HG03378 (cell line): ENCODE measurements at regions not wholly inside any gene's neighbourhood (a gene's known extent, or its start where the extent isn't known, plus 50 kb on each side); places are given as distances from the start of the nearest gene placed in this dataset.

ENCODE experiments used
- ATAC-seq: cut with Tn5 transposase; IDR thresholded peaks from one replicate; pipeline ENCODE4 v1.9.1; 2021; ENCODE audit warnings: mild to moderate bottlenecking, moderate library complexity; ENCODE audit not compliant: unreplicated experiment

DNA sequence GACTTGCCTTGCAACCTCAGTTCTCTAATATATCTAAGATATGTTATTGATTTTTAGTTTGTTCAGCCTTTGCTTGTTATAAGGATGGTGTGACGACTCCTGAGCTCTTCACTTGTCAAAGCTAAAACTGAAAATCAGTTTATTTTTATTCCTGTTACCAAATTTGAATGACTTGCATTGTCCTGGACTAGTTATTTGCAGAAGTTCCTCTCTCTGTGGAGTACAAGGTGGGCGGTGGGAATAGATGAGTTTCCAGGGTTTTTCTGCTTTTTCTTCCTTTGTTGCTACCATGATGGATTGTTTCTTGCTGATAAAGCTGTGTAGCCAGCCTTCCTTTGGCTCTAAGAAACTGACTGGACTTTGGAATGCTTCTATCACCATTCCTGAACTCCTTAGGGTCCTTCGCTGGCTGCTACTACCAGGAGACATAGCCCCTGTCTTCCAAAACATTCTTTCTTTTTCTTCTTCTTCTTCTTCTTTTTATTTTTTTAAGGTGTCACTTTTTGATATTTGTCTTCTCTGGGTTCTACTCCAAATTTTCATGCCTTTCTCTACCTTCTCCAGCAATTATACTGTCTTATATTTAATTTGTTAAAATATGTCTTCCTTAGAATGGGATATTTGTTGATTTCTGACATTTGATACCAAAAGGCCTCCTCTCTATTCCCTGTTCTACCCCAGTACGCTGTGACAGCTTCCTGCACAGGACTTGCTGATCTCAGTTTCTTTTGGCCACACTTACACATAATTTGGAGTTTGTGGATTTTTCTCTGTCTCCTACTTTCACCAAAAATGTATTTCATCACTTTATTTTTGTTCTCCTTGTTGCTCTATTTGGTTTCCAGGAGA is 145.1 kb upstream of the THRB start:
- ATAC-seq, result no peak

DNA sequence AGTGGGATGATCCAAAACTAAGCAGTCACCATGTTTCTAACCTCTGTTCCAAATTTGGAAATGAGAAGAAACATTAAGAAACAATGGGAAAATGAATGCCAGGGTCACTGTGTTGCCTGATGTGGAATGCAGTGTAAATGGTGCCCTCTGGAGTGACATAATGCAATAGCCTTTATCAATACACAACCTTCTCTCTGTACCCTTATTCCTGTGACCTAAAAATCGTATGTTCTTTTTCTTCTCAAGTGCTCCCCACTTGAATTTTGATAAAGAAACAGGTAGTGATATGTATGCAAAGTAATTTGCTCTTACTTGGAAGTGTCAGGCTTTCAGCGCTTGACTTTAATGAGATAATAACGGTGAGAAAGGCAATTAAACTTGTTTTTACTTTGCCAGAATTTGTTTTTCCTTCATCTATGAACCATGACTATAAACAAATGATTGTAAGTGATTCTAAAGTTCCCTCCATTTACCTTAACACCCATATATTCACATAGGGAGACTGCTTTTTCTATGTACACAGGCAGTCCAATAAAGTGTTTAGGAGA is 145.8 kb upstream of the THRB start:
- ATAC-seq, result no peak

DNA sequence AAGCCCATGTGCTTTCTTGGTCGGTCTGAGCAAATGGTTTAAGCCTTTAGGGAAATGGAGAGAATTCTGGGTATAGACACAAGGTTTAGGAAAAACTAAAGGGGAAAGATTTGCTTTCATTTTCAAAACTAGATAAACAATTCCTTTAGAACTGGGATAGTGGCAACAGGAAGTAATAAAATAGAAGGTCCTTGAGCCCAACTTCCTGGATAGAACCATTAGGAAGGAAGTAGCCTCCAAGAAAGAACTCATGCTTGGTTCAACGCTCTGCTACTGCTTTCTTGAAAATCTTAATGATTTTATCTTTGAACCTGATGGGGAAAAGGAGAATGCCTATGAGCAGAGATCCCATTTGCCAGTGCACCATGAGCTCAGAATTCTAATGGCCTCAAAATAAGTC is 147.0 kb upstream of the THRB start:
- ATAC-seq, result no peak

- no peak for ATAC-seq
Measured at GRCh38 chr3:24645047-24645446, 150.4 kb upstream of the THRB start.

DNA sequence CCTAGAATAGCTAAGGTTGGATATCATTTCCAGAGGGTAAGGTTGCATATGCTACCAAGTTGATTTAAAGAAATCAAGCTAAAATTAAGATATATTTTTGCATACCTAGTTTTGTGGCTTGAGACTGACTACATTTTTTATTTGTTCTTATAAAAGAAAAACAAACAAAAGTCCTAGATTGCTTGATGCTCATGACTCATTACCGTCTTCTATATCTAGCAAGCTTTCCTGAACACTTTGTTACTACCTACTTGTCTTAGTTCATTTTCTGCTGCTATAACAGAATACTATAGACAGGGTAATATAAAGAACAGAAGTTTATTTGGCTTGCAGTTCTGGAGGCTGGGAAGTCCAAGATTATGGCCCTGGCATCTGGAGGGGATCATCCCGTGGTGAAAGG is 152.1 kb upstream of the THRB start:
- no peak for ATAC-seq

- ATAC-seq, result no peak
Measured at GRCh38 chr3:24648063-24648462, 153.4 kb upstream of the THRB start.

DNA sequence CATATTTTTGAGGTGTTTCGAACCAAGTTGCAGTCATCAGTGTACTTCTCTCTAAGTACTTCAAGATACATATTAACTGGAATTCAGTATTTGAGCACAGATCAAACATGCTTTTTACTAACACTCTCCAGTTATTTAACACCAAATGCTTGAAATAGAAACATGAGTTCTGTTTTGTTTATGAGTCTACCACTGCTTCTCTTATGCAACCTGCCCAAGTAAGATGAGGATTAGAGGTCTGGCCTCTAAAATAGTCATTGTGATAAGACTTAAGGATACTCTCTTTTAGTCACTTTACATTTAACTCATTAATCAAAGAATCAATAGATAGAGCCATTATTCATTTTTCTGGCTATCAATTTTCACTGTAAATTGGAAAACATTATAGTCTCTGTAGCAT is 156.2 kb upstream of the THRB start:
- no peak for ATAC-seq

- no peak for ATAC-seq
Measured at GRCh38 chr3:24657870-24658510, 163.3 kb upstream of the THRB start.

- ATAC-seq, result no peak
Measured at GRCh38 chr3:24661175-24661584, 166.5 kb upstream of the THRB start.

DNA sequence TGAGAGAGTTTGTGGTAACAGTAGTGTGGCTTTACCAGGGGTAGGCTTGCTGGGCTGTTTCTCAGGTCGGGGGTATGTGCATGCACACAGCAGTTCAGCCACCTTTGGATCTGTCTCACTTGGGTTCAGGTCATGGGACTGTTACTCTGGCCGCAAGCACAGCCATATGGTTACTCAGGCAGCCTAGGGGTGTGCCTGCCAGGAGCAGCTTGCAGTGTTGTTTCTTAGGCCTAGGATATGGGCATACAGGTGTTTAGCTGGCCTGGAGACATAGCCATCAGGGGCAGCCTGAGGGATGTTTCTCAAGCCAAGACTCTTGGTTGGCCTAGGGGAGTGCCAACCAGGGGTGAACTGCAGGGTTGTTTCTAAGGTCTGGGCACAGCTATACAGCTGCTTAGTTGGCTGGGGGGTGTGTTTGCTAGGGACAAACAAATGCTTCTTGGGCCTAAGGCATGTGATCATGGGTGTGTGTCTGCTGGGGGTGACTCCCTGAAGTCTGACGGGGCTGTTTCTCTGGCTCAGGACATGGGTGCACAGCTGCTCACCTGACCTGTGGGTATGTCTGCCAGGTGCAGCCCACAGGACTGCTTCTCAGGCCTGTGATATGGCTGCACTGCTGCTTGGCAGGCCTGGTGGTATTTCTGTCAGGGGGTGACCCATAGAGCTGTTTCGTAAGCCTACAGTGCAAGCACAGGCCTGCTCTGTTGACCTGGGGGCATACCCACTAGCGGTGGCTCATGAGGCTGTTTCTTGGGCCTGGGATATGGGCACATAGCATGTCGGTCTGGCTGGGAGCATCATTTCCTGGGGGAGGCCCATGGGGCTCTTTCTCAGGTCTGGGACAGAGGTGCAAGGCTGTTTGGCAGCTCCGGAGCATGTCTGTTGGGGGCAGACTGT is 168.0 kb upstream of the THRB start:
- ATAC-seq, result no peak

DNA sequence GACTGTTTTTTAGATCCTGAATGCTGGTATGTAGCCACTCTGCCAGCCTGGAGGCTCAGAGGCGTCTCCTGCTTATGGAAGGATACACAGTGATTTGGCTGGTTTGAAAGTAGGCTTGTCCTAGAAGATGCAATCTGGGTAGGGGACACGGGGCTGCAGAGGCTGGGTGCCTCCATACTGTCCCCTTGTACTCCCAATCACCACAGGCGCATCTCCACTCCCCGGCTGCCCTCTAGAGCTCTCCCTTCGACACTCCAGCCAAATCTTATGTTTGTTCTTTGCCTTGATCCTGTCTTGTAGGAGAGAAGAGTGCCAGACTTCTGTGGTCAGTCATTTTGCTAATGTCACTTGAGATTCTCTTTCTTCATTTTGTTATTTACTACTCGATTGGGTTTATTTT is 168.8 kb upstream of the THRB start:
- ATAC-seq, result no peak

- no peak for ATAC-seq
Measured at GRCh38 chr3:24668039-24668438, 173.4 kb upstream of the THRB start.

DNA sequence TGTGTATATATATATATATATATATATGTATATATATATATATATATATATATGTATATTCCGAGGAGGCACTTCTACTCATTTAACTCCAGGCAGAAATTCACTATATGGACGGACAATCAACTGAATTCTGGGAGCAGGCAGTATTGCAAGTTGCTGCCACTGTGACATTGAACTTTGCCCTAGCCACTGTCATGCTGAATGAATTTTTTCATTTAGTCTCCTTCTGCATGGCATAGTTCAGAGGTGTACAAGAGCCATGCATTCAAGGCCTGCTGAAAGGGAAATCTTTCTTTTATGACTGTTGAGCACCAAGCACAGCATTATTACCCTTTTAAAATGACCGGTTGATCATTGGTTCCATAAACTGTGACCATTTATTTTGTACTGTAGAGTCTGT is 176.2 kb upstream of the THRB start:
- no peak for ATAC-seq

DNA sequence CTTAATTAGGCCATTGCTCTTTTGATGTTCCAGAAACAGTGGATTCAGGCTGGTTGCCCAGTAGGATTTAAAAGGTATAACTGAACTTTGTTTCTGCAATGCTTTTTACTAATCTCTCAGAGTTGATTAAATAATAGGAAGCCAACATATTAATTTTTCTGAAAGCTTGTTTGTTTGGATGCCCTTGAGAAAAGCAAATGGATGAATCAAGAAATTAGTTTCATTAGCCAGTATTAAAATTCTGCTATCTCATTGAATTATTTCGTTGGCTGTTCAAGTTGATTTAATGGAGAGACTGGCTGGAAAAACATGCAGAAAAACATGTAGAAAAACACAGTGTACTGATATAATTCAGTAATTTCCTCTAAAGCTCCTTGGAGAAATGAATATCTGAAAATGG is 178.9 kb upstream of the THRB start:
- ATAC-seq, result no peak

DNA sequence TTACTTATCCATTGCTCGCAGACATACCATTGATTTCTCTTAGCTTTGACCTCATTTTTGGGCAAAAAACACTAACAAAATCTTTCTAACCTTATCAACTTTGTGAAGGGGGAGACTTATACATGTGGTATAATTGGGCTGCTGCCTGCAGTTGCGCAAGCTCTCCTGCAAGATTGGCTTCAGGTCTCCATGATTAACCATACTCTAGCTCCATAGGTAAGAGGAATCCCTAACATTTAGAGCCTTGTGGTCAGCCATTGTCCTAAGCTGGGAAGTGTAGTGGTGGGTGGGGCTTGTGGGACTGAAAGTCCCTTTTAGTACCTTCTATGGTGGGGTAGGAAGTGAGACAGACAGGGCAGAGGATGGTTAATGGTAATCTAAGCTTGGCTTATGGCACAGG is 179.6 kb upstream of the THRB start:
- no peak for ATAC-seq

- ATAC-seq, result peak; percentile 35
Measured at GRCh38 chr3:24678021-24678420, 183.4 kb upstream of the THRB start.

DNA sequence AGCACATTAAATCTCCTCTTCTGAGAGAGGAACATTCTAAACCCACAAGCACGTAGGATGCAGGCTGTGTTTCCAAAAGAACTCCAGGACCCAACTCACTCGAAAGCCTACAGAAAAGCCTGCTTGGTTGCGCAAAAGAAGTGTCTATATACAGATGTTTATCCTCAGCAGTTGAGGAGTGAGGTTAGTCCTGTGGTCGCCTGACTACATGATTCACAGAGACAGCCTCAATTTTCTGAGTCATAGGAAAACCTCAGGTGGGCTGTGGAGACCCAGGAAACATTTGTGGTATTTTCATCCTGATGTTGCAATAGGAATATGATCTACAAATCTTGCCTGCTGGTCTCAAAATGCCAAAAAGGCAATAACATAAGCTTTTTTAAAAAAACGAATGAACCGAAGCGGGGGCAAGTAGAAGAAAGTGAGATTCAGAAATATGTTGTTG is 183.8 kb upstream of the THRB start:
- peak; percentile 45 for ATAC-seq

GRCh38 chr3:24679429-24679828 is 184.8 kb upstream of the THRB start:
- ATAC-seq, result no peak

- peak; percentile 78 for ATAC-seq
Measured at GRCh38 chr3:24680214-24680967, 185.7 kb upstream of the THRB start.

GRCh38 chr3:24682141-24682547 is 187.5 kb upstream of the THRB start:
- no peak for ATAC-seq
